ELR (cell line): ENCODE measurements at regions not wholly inside any gene's neighbourhood (a gene's known extent, or its start where the extent isn't known, plus 50 kb on each side); places are given as distances from the start of the nearest gene placed in this dataset.

Experiments
- DNase-seq: peaks from one replicate; pipeline ENCODE4 v3.0.0-alpha.2; 2015; ENCODE audit warnings: low read depth

GRCh38 chr7:70986297-70986696, 145.6 kb upstream of the GALNT17 start:
- DNase-seq: no peak

GRCh38 chr7:70994176-70994575, 137.8 kb upstream of the GALNT17 start:
- DNase-seq: no peak

GRCh38 chr7:70997261-70997660, 134.7 kb upstream of the GALNT17 start:
- DNase-seq: no peak

- no peak for DNase-seq
These were observed 126.8 kb upstream of the GALNT17 start for GRCh38 chr7:71005109-71005508.

- DNase-seq: no peak
These were observed 122.3 kb upstream of the GALNT17 start for GRCh38 chr7:71009636-71010035.

- DNase-seq: no peak
These were observed 116.6 kb upstream of the GALNT17 start for GRCh38 chr7:71015252-71015900.

- no peak for DNase-seq
These were observed 115.5 kb upstream of the GALNT17 start for GRCh38 chr7:71016401-71016800.

GRCh38 chr7:71017602-71018001, 114.3 kb upstream of the GALNT17 start:
- no peak for DNase-seq

GRCh38 chr7:71019706-71020105, 112.2 kb upstream of the GALNT17 start:
- no peak for DNase-seq

- DNase-seq: no peak
These were observed 110.8 kb upstream of the GALNT17 start for GRCh38 chr7:71021131-71021530.

GRCh38 chr7:71026680-71027079, 105.3 kb upstream of the GALNT17 start:
- no peak for DNase-seq

GRCh38 chr7:71034243-71034642, 97.7 kb upstream of the GALNT17 start:
- no peak for DNase-seq

- no peak for DNase-seq
These were observed 89.4 kb upstream of the GALNT17 start for GRCh38 chr7:71042591-71042990.

GRCh38 chr7:71050492-71050891, 81.5 kb upstream of the GALNT17 start:
- no peak for DNase-seq

GRCh38 chr7:71055504-71055903, 76.4 kb upstream of the GALNT17 start:
- DNase-seq: no peak

GRCh38 chr7:71077743-71078476, 54.0 kb upstream of the GALNT17 start:
- DNase-seq: no peak
